Ascending aorta (tissue), 2 donors: ENCODE measurements at regions not wholly inside any gene's neighbourhood (a gene's known extent, or its start where the extent isn't known, plus 50 kb on each side); places are given as distances from the start of the nearest gene placed in this dataset.

Experiments
- DNase-seq, 2 donors: peaks; one replicate each; pipeline ENCODE4 v3.0.0-alpha.2; 2019; ENCODE audit warnings: low spot score in 2 of 2
- H3K27ac ChIP-seq, 2 donors: fragments of 200-600 bp; sonication (generic); one replicate each; pipeline ENCODE4 v1.5.1; 2016 to 2017; ENCODE audit warnings: mild to moderate bottlenecking in 1 of 2
- H3K27me3 ChIP-seq: fragments of 200-600 bp; sonication (generic); one replicate; pipeline ENCODE4 v1.5.1; 2017
- H3K36me3 ChIP-seq, 2 donors: fragments of 200-600 bp; sonication (generic); one replicate each; pipeline ENCODE4 v1.5.1; 2016
- H3K4me1 ChIP-seq, 2 donors: fragments of 200-600 bp; sonication (generic); one replicate each; pipeline ENCODE4 v1.5.1; 2016 to 2017; ENCODE audit warnings: mild to moderate bottlenecking in 1 of 2
- H3K4me3 ChIP-seq, 2 donors: fragments of 200-600 bp; sonication (generic); one replicate each; pipeline ENCODE4 v1.5.1; 2016 to 2017; ENCODE audit warnings: mild to moderate bottlenecking in 1 of 2
- H3K9me3 ChIP-seq, 2 donors: fragments of 200-600 bp; sonication (generic); one replicate each; pipeline ENCODE4 v1.5.1; 2016
- CTCF ChIP-seq, 3 experiments: fragments of 200-600 bp in 2 of 3; fragments of 450-650 bp in 1 of 3; sonication (generic) in 2 of 3; IDR thresholded peaks; one replicate each; pipeline ENCODE4 v1.5.1; 2016 to 2019; ENCODE audit warnings: antibody characterized with exemption in 3 of 3, mild to moderate bottlenecking in 1 of 3, moderate library complexity in 1 of 3
- intact Hi-C: fragments of 100-400 bp; cut with DNase I; formaldehyde crosslinking; loops from one replicate; pipeline ENCODE4 v1.15.1; 2023

- Histone ChIP-seq H3K4me3 (no peak overlapping the region), H3K27me3 (no peaks in the 10 kb centered on the region), H3K36me3 (no peaks in the 10 kb centered on the region), H3K27ac (no peak overlapping the region), H3K4me1 (no peaks in the 10 kb centered on the region), H3K9me3 (no peaks in the 10 kb centered on the region)
- no peak for DNase-seq
- intact Hi-C loops: no loop called here
- no peak for TF ChIP-seq CTCF (IDR thresholded peaks at IDR 0.05)
These were observed 113.1 kb upstream of the MYL2 start for GRCh38 chr12:111033281-111034082.

- Histone ChIP-seq H3K27ac (no peak overlapping the region), H3K36me3 (no peaks in the 10 kb centered on the region), H3K27me3 (no peaks in the 10 kb centered on the region), H3K4me1 (no peaks in the 10 kb centered on the region), H3K4me3 (no peak overlapping the region), H3K9me3 (no peaks in the 10 kb centered on the region)
- intact Hi-C loops: no loop called here
- TF ChIP-seq CTCF (IDR thresholded peaks at IDR 0.05): no peak
- no peak for DNase-seq
These were observed 112.2 kb upstream of the MYL2 start for GRCh38 chr12:111032591-111032919.

- H3K27ac ChIP-seq: no peak overlapping the region
- H3K4me1 ChIP-seq: no peaks in the 10 kb centered on the region
- H3K27me3 ChIP-seq: no peaks in the 10 kb centered on the region
- no peaks in the 10 kb centered on the region for H3K36me3 ChIP-seq
- no peak for DNase-seq
- H3K9me3 ChIP-seq: no peaks in the 10 kb centered on the region
- TF ChIP-seq CTCF (IDR thresholded peaks at IDR 0.05): no peak
- H3K4me3 ChIP-seq: no peak overlapping the region
- intact Hi-C loops: no loop called here
These were observed 111.7 kb upstream of the MYL2 start for GRCh38 chr12:111031916-111032590.

GRCh38 chr12:111030800-111031199, 110.4 kb upstream of the MYL2 start:
- Histone ChIP-seq H3K4me1 (no peaks in the 10 kb centered on the region), H3K9me3 (no peaks in the 10 kb centered on the region), H3K27ac (no peak overlapping the region), H3K27me3 (no peaks in the 10 kb centered on the region), H3K36me3 (no peaks in the 10 kb centered on the region), H3K4me3 (no peak overlapping the region)
- intact Hi-C loops: no loop called here
- TF ChIP-seq CTCF (IDR thresholded peaks at IDR 0.05): no peak
- DNase-seq: no peak

- no peaks in the 10 kb centered on the region for H3K27me3 ChIP-seq
- no peaks in the 10 kb centered on the region for H3K4me1 ChIP-seq
- TF ChIP-seq CTCF (IDR thresholded peaks at IDR 0.05): no peak
- H3K36me3 ChIP-seq: no peaks in the 10 kb centered on the region
- intact Hi-C loops: no loop called here
- no peaks in the 10 kb centered on the region for H3K9me3 ChIP-seq
- H3K4me3 ChIP-seq: no peak overlapping the region
- no peak overlapping the region for H3K27ac ChIP-seq
- no peak for DNase-seq
These were observed 109.4 kb upstream of the MYL2 start for GRCh38 chr12:111029732-111030131.
